BLaER1 (cell line): ENCODE measurements at regions not wholly inside any gene's neighbourhood (a gene's known extent, or its start where the extent isn't known, plus 50 kb on each side); places are given as distances from the start of the nearest gene placed in this dataset.

Experiments used
- H3K27ac ChIP-seq: shearing (Covaris generic); formaldehyde crosslinking; 2 replicates; pipeline ENCODE4 v1.8.1; 2022
- H3K27me3 ChIP-seq: shearing (Covaris generic); formaldehyde crosslinking; 2 replicates; pipeline ENCODE4 v1.8.1; 2022
- H3K36me3 ChIP-seq: shearing (Covaris generic); formaldehyde crosslinking; 2 replicates; pipeline ENCODE4 v1.8.1; 2022
- H3K4me1 ChIP-seq: shearing (Covaris generic); formaldehyde crosslinking; 2 replicates; pipeline ENCODE4 v1.8.1; 2022
- H3K4me2 ChIP-seq: shearing (Covaris generic); formaldehyde crosslinking; 2 replicates; pipeline ENCODE4 v1.8.1; 2022
- H3K4me3 ChIP-seq: shearing (Covaris generic); formaldehyde crosslinking; 2 replicates; pipeline ENCODE4 v1.8.1; 2022
- H3K9ac ChIP-seq: shearing (Covaris generic); formaldehyde crosslinking; 2 replicates; pipeline ENCODE4 v1.8.1; 2022
- H3K9me3 ChIP-seq: shearing (Covaris generic); formaldehyde crosslinking; 2 replicates; pipeline ENCODE4 v1.8.1; 2022
- H4K20me1 ChIP-seq: shearing (Covaris generic); formaldehyde crosslinking; 2 replicates; pipeline ENCODE4 v1.8.1; 2022
- Cebpa-rat ChIP-seq: shearing (Covaris generic); IDR thresholded peaks from 2 replicates; pipeline ENCODE4 v1.8.1; 2022

DNA sequence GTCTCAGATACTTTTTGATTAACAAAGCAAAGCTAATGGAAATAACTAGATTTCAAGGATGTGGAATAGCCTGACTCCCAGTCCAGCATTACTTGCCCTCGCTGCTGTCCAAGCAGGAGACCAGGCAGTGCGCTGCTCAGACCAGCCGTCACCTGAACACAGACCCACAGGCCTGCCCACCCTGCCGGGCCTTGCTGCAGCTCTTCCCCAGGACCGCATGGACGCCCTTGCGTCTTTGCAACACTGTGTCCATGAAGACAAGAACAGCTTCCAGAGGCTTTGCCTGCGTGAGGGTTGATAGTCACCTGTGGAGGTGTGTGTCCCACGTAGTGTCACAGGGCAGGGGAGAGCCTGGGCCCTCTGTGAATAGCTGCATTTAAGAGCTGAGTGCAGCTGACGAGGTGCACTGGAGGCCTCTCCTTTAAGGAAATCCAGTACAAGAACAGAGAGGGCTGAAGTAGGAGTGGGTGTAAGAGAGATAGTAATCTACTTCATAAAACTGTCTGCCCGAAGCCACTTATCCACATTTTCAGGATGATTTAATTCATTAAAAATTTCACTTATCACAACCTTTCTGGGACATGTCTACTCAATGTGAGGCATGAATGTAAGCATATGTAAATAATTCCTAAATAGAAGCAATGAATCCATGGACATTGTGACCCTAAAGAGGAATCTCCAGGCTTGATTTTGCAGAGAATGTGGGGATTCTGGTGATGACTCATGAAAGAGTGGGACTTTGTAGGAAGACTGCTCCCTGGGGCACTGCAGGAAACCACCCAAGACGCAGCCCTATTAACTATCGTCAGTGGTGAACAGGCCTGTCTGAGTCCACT is 176.2 kb upstream of the RAB4A start:
- no peak for TF ChIP-seq Cebpa-rat

DNA sequence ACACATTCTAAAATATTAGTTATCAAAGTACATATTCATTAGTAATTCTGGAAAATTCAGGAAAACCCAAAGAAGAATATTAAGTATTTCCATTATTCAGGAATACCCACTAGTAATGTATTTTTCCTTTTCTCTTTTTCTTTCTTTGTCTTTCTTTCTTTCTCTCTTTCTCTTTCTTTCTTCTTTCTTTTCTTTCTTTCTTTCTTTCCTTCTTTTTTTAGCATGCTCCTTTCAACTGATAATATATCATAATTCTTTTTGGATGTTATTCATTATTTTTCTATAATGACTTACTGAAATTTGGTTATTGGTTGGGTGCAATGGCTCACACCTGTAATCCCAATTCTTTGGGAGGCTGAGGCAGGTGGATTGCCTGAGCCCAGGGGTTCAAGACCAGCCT is 175.6 kb upstream of the RAB4A start:
- H3K4me2 ChIP-seq, result no peak overlapping the region
- H3K27me3 ChIP-seq, result no peaks in the 10 kb centered on the region
- no peak overlapping the region for H3K9ac ChIP-seq

More for the DNA sequence above, 176.2 kb upstream of the RAB4A start:
- H3K4me3 ChIP-seq, result no peak overlapping the region
- H4K20me1 ChIP-seq, result no peaks in the 10 kb centered on the region
- H3K4me1 ChIP-seq, result peaks cover 20% of the 10 kb centered on the region
- H3K27ac ChIP-seq, result no peak overlapping the region
- H3K36me3 ChIP-seq, result no peaks in the 10 kb centered on the region
- no peak overlapping the region for H3K9ac ChIP-seq
- H3K9me3 ChIP-seq, result peaks cover 5% of the 10 kb centered on the region; the same call in 1 of the 2 replicates
- H3K4me2 ChIP-seq, result no peak overlapping the region
- no peaks in the 10 kb centered on the region for H3K27me3 ChIP-seq

DNA sequence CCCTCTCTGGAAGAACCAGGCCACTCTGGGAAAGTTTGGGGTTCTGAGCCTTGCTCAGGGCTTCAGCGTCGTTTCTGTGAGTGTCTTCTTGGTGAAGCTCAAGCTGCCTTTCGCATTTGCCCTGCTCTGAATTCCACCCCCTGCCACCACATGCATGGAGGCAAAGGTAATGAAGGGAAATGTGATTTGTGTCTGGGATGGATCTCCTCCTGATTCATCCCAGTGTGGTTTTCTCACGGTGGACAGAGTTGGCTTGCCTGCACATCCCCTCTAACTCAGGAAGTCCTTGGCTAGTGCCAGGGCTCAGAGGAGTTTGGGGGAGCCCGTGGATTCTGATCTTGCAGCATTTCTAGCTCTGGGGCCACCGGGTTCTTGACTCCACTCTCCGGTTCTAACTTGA is 173.6 kb upstream of the RAB4A start:
- no peaks in the 10 kb centered on the region for H4K20me1 ChIP-seq

More for the DNA sequence above, 175.6 kb upstream of the RAB4A start:
- no peak overlapping the region for H3K27ac ChIP-seq
- H4K20me1 ChIP-seq, result no peaks in the 10 kb centered on the region
- H3K4me3 ChIP-seq, result no peak overlapping the region
- no peak for TF ChIP-seq Cebpa-rat
- H3K36me3 ChIP-seq, result no peaks in the 10 kb centered on the region
- H3K4me1 ChIP-seq, result peaks cover 20% of the 10 kb centered on the region
- H3K9me3 ChIP-seq, result peaks cover 5% of the 10 kb centered on the region; the same call in 1 of the 2 replicates

DNA sequence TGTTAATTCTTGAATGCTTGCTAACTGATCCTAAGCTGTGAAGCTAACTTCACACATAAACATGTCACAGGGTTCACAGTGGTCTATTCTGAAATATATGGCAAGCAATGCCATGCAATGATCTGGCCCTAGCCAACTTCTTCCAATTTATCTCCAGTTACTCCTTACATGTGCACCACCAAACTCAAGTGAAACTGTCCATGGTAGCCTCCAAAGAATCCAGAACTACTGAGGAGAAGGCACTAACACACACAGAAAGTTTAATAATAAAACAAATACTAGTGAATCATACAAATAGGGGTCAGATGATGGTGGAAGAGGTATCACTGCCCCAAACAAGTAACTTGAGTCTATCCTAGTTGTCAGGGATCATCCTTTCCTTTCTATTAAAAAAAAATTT is 172.6 kb upstream of the RAB4A start:
- H3K4me1 ChIP-seq, result peaks cover under 1% of the 10 kb centered on the region; the same call in 1 of the 2 replicates
- TF ChIP-seq Cebpa-rat, result no peak
- H3K36me3 ChIP-seq, result no peaks in the 10 kb centered on the region
- H3K9ac ChIP-seq, result no peak overlapping the region
- peaks cover 5% of the 10 kb centered on the region; the same call in 1 of the 2 replicates for H3K9me3 ChIP-seq
- no peaks in the 10 kb centered on the region for H3K27me3 ChIP-seq
- H3K4me3 ChIP-seq, result no peak overlapping the region
- H3K27ac ChIP-seq, result no peak overlapping the region
- no peaks in the 10 kb centered on the region for H4K20me1 ChIP-seq
- no peak overlapping the region for H3K4me2 ChIP-seq

More for the DNA sequence above, 173.6 kb upstream of the RAB4A start:
- peaks cover 11% of the 10 kb centered on the region for H3K4me1 ChIP-seq
- TF ChIP-seq Cebpa-rat, result no peak
- H3K27ac ChIP-seq, result no peak overlapping the region
- H3K27me3 ChIP-seq, result no peaks in the 10 kb centered on the region
- H3K4me3 ChIP-seq, result no peak overlapping the region
- no peaks in the 10 kb centered on the region for H3K36me3 ChIP-seq
- H3K4me2 ChIP-seq, result no peak overlapping the region
- H3K9ac ChIP-seq, result no peak overlapping the region
- H3K9me3 ChIP-seq, result peaks cover 5% of the 10 kb centered on the region; the same call in 1 of the 2 replicates

DNA sequence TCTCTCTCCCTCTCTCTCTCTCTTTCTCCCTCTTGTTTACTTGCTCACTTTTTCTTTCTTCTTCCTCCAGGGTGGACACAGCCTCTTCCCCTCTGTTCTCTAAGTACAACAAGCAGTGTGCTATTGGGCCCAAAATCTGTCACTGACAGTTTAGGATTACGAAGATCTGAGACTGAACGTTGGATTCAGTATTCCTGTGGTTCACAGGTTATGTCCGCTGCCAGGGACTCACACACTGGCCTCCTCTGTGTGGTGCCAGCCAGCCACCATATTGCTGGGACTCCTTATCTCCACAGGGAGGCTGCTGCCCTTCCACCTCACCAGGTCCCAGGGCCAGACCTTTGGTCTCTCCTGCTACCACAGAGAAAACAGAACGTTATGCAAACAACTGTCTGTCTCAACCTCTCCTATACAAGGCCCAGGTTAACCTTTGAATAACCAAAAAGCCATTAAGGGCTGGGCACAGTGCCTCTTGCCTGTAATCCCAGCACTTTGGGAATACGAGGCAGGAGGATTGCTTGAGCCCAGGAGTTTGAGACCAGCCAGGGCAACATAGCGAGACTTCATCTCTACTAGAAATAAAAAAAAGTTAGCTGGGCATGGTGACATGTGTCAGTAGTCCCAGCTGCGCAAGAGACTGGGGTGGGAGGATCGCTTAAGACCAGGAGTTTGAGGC is 171.9 kb upstream of the RAB4A start:
- Histone ChIP-seq H3K27me3 (no peaks in the 10 kb centered on the region), H3K9me3 (peaks cover 5% of the 10 kb centered on the region; the same call in 1 of the 2 replicates), H3K36me3 (no peaks in the 10 kb centered on the region), H3K4me1 (no peaks in the 10 kb centered on the region), H3K4me3 (no peak overlapping the region), H3K4me2 (no peak overlapping the region), H4K20me1 (no peaks in the 10 kb centered on the region), H3K9ac (no peak overlapping the region), H3K27ac (no peak overlapping the region)
- no peak for TF ChIP-seq Cebpa-rat

DNA sequence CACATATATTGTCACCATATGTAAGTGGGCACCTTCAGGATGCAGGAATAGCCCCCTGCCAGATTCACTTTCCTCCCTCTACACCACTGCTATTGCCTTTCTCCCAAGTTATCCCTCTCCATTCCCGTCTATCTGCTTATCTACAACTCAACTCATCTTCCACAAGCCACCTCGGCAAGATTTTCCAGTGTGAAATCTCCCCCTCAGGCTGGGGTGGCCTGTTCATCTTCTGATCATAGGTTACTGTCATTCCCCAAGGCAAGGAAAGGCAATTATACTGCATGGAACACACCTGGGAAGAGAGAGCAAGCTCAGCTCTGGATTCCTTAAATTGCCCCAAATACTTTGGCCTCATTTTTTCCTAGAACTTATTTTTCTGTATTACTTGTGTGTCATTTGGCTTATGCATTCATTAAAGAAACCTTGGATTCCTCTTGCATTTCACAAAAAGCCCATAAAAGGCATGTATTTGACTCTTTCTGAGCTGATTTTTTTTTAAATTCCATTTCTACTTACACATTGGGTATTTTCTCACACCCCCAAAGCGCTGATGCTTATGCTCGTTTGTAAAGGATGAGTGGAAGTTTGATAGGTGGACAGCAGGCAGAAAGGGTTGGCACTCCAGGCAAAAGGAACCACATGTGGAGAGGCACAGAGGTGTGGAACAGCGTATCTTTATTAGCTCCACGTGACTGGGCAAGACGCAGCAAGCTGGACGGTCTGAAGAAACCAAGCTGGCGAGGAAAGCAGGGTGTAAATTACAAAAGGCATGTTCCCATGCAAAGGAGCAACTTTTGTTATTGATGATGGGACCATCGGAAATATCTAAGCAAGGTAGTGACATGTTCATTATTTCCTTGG is 169.7 kb upstream of the RAB4A start:
- Histone ChIP-seq H3K4me1 (0 out of 2 replicates have a peak, but pooled peaks cover 8% of the 10 kb centered on the region), H3K36me3 (no peaks in the 10 kb centered on the region), H3K4me3 (no peak overlapping the region), H3K9me3 (0 out of 2 replicates have a peak, but pooled peaks cover 1% of the 10 kb centered on the region), H3K9ac (no peak overlapping the region), H4K20me1 (no peaks in the 10 kb centered on the region), H3K27me3 (no peaks in the 10 kb centered on the region), H3K27ac (no peak overlapping the region), H3K4me2 (no peak overlapping the region)
- no peak for TF ChIP-seq Cebpa-rat

DNA sequence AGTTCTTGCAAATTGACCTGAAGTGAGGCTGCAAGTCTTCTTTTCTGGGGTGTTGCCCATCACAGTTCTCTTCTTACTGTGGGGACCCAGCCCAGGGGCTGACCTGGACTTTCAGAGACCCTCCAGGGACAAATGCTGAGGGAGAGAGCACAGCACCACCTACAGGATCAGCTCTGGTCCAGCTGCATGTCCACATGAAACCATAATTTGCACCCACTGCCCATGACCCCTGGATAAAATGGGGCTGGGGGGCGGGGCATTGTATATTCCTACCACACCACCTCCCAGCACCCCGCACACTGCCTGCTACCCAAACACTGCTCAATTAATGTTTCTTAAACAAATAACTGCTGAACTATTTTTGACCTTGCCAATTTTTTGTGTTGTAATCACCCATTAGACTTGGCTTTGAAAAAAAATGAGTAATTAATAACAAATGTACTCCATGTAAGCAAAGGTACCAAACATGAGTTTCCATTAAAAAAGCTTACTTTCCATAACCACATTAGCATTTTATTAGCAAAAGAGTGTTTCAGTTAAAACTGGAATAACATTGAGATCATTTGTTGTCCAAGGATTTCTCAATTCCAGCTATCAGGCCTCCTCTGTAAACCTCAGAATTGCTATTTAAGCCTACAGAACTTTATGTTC is 168.0 kb upstream of the RAB4A start:
- Histone ChIP-seq H3K4me2 (no peak overlapping the region), H4K20me1 (no peaks in the 10 kb centered on the region), H3K36me3 (no peaks in the 10 kb centered on the region), H3K27ac (no peak overlapping the region), H3K4me3 (no peak overlapping the region), H3K27me3 (no peaks in the 10 kb centered on the region), H3K4me1 (0 out of 2 replicates have a peak, but pooled peaks cover 17% of the 10 kb centered on the region), H3K9ac (no peak overlapping the region), H3K9me3 (no peaks in the 10 kb centered on the region)
- no peak for TF ChIP-seq Cebpa-rat

DNA sequence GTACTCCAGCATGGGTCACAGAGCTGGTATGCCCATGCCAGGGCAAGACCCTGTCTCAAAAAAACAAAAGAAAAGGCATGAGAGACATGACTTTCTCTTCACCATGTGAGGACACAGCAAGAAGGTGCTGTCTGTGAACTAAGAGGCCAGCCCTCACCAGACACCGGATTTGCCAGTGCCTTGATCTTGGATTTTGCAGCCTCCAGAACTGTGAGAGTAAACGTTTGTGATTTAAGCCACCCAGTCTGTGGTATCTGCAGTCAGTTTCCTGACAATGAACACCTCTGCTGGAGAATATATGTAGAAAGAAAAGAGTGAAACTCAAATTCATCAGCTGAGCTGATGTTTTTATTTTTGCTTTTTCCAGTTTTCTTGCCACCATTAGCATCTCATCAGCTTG is 166.3 kb upstream of the RAB4A start:
- Histone ChIP-seq H3K4me3 (no peak overlapping the region), H3K9ac (no peak overlapping the region), H3K36me3 (no peaks in the 10 kb centered on the region), H3K4me2 (peak overlapping the region; percentile 19; the same call in 1 of the 2 replicates), H3K27me3 (no peaks in the 10 kb centered on the region), H4K20me1 (no peaks in the 10 kb centered on the region), H3K27ac (no peak overlapping the region), H3K9me3 (no peaks in the 10 kb centered on the region), H3K4me1 (peaks cover 34% of the 10 kb centered on the region)
- TF ChIP-seq Cebpa-rat, result no peak

DNA sequence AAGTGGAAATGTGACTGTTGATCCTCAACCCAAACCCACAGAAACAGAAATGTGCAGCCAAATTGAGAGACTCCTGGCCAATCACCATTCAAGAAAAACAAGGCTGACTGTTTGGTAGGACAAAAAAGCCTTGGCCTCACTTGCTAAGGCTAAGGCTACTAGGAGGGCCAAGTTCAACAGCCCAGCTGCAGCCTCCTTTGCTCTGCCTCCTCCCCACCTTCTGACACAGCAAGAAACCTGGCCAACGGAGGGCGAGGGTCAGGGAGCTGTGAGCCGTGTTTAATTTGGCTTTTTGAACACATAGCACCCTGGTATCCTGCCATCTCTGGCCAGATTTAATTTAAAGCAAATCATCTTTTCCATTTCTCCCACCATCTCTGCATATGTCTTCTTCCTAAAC is 165.8 kb upstream of the RAB4A start:
- H3K27me3 ChIP-seq, result no peaks in the 10 kb centered on the region
- peaks cover 38% of the 10 kb centered on the region for H3K4me1 ChIP-seq
- H3K27ac ChIP-seq, result no peak overlapping the region
- H3K9ac ChIP-seq, result no peak overlapping the region
- no peak overlapping the region for H3K4me3 ChIP-seq
- TF ChIP-seq Cebpa-rat, result no peak
- no peaks in the 10 kb centered on the region for H4K20me1 ChIP-seq
- no peaks in the 10 kb centered on the region for H3K36me3 ChIP-seq
- peak overlapping the region; percentile 19; the same call in 1 of the 2 replicates for H3K4me2 ChIP-seq
- no peaks in the 10 kb centered on the region for H3K9me3 ChIP-seq
